Trophoblast cell (in vitro differentiated cells and primary cell): ENCODE measurements at regions not wholly inside any gene's neighbourhood (a gene's known extent, or its start where the extent isn't known, plus 50 kb on each side); places are given as distances from the start of the nearest gene placed in this dataset.

Source experiments
- DNase-seq, 2 donors: peaks; one replicate each; pipeline ENCODE4 v3.0.0-alpha.2; 2016
- H2AFZ ChIP-seq: 2 replicates; pipeline ENCODE4 v1.6.1; 2013; ENCODE audit warnings: low read length, moderate library complexity, mild to moderate bottlenecking; ENCODE audit not compliant: insufficient read depth, poor library complexity
- H2AK5ac ChIP-seq: 2 replicates; pipeline ENCODE4 v1.6.1; 2013; ENCODE audit warnings: mild to moderate bottlenecking, low read length
- H2BK120ac ChIP-seq: 2 replicates; pipeline ENCODE4 v1.6.1; 2013; ENCODE audit warnings: low read length, mild to moderate bottlenecking, moderate library complexity; ENCODE audit not compliant: insufficient read depth, poor library complexity
- H2BK12ac ChIP-seq: 2 replicates; pipeline ENCODE4 v1.6.1; 2013; ENCODE audit warnings: mild to moderate bottlenecking, low read length, moderate library complexity
- H2BK5ac ChIP-seq: 2 replicates; pipeline ENCODE4 v1.6.1; 2013; ENCODE audit warnings: low read length, low read depth, moderate library complexity, mild to moderate bottlenecking; ENCODE audit not compliant: poor library complexity
- H3K14ac ChIP-seq: 2 replicates; pipeline ENCODE4 v1.6.1; 2013; ENCODE audit warnings: mild to moderate bottlenecking, low read length
- H3K18ac ChIP-seq: 2 replicates; pipeline ENCODE4 v1.6.1; 2013; ENCODE audit warnings: mild to moderate bottlenecking, low read length
- H3K23ac ChIP-seq: 2 replicates; pipeline ENCODE4 v1.6.1; 2013; ENCODE audit warnings: low read length
- H3K27ac ChIP-seq: 2 replicates; pipeline ENCODE4 v1.5.1; 2013; ENCODE audit warnings: low read depth, mild to moderate bottlenecking, inconsistent platforms, low read length, moderate library complexity
- H3K27me3 ChIP-seq: 2 replicates; pipeline ENCODE4 v1.6.1; 2013; ENCODE audit warnings: inconsistent platforms, mild to moderate bottlenecking, low read length, moderate library complexity; ENCODE audit not compliant: insufficient read depth
- H3K36me3 ChIP-seq, 2 experiments: 1 replicate in 1 of 2; 2 replicates in 1 of 2; pipeline ENCODE4 v1.6.1; 2013; ENCODE audit warnings: low read length in 2 of 2, mild to moderate bottlenecking in 2 of 2, moderate library complexity in 1 of 2; ENCODE audit not compliant: insufficient read depth in 2 of 2, control insufficient read depth in 1 of 2
- H3K4ac ChIP-seq: 2 replicates; pipeline ENCODE4 v1.6.1; 2013; ENCODE audit warnings: low read depth, mild to moderate bottlenecking, low read length, moderate library complexity
- H3K4me1 ChIP-seq, 2 experiments: 1 replicate in 1 of 2; 2 replicates in 1 of 2; pipeline ENCODE4 v1.6.1; 2013; ENCODE audit warnings: low read length in 2 of 2, mild to moderate bottlenecking in 2 of 2, moderate library complexity in 1 of 2; ENCODE audit not compliant: insufficient read depth in 2 of 2, control insufficient read depth in 1 of 2
- H3K4me2 ChIP-seq: 2 replicates; pipeline ENCODE4 v1.6.1; 2013; ENCODE audit warnings: inconsistent platforms, mild to moderate bottlenecking, low read length, moderate library complexity
- H3K4me3 ChIP-seq: 2 replicates; pipeline ENCODE4 v1.5.1; 2013; ENCODE audit warnings: mild to moderate bottlenecking, low read depth, low read length, inconsistent platforms
- H3K79me1 ChIP-seq: one replicate; pipeline ENCODE4 v1.6.1; 2013; ENCODE audit warnings: low read length
- H3K79me2 ChIP-seq: 2 replicates; pipeline ENCODE4 v1.6.1; 2013; ENCODE audit warnings: low read length, mild to moderate bottlenecking; ENCODE audit not compliant: control insufficient read depth, insufficient read depth, poor library complexity
- H3K9ac ChIP-seq: 2 replicates; pipeline ENCODE4 v1.6.1; 2013; ENCODE audit warnings: mild to moderate bottlenecking, low read length
- H3K9me3 ChIP-seq: 2 replicates; pipeline ENCODE4 v1.6.1; 2013; ENCODE audit warnings: low read depth, mild to moderate bottlenecking, control low read depth, inconsistent platforms, low read length; ENCODE audit not compliant: insufficient read depth
- H4K12ac ChIP-seq: 2 replicates; pipeline ENCODE4 v1.6.1; 2013; ENCODE audit warnings: low read depth, mild to moderate bottlenecking, low read length, moderate library complexity
- H4K8ac ChIP-seq: 2 replicates; pipeline ENCODE4 v1.6.1; 2013; ENCODE audit warnings: low read depth, mild to moderate bottlenecking, low read length, moderate library complexity
- H4K91ac ChIP-seq: one replicate; pipeline ENCODE4 v1.6.1; 2013; ENCODE audit warnings: low read depth, mild to moderate bottlenecking, low read length, moderate library complexity
- WGBS: extraction: QIAGEN DNeasy Blood & Tissue Kit; methylation state at CpG from one replicate; pipeline ENCODE4 v1.1.7; 2013; ENCODE audit warnings: missing lambda C conversion rate; ENCODE audit not compliant: insufficient read length, insufficient coverage; ENCODE audit errors: extremely low coverage; 5-methylcytosine and 5-hydroxymethylcytosine counted together

DNA sequence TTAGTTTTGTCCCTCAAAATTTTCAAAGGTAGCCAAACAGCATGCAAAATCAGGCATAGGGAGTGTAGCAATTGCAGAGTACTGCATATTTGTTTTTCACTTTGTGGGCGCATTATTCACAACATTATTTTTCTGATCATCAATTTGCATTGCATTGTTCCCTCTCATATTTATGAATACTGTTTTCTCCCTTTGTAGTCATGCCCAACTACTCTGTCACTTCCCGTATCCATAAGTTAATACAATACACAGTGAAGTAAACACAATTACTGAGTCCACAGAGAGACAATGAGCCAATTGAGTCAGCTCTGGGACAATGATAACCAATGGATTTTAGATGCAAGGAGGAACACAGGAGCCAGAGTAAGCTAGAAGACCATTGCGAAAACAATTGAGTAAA, 944.0 kb upstream of the ADGRL4 start:
- Histone ChIP-seq H3K4me1 (no peaks in the 10 kb centered on the region), H3K9ac (no peak overlapping the region), H3K79me2 (no peaks in the 10 kb centered on the region), H2BK5ac (no peak overlapping the region), H2AK5ac (no peak overlapping the region), H3K79me1 (no peaks in the 10 kb centered on the region), H4K12ac (no peak overlapping the region), H3K23ac (no peak overlapping the region), H4K8ac (no peak overlapping the region), H3K4ac (no peak overlapping the region), H3K4me3 (no peak overlapping the region), H2BK12ac (no peak overlapping the region), H2AFZ (no peak overlapping the region), H3K18ac (no peak overlapping the region), H3K27ac (no peak overlapping the region), H3K4me2 (no peak overlapping the region), H2BK120ac (no peak overlapping the region), H4K91ac (no peak overlapping the region), H3K14ac (no peak overlapping the region), H3K36me3 (no peaks in the 10 kb centered on the region), H3K9me3 (no peaks in the 10 kb centered on the region), H3K27me3 (no peaks in the 10 kb centered on the region)
- no peak for DNase-seq
- no CpG with 5 or more reads among the region's 3 CpGs for WGBS

DNA sequence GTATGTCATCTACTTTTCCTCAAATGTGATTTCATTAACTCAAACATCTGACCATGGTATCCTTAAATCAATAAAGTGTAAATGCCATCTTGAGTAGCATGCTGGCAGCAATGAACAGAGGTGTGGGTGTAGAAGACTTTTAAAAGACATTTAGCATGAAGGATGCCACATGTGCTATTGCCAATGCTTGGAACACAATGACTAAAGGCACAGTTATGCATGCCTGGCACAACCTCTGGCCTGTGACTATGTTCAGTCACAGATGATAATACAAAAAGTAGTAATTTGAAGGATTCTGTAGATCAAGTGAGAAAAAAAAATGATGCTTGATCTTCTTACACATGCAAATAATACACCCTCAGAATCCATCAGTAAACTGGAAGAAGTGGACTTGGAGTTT, 938.9 kb upstream of the ADGRL4 start:
- no peak overlapping the region for H3K27ac ChIP-seq
- H3K4ac ChIP-seq: no peak overlapping the region
- H3K36me3 ChIP-seq: no peaks in the 10 kb centered on the region
- no peaks in the 10 kb centered on the region for H3K27me3 ChIP-seq
- H3K18ac ChIP-seq: no peak overlapping the region
- no peak overlapping the region for H3K4me3 ChIP-seq
- H3K9ac ChIP-seq: no peak overlapping the region
- H2BK120ac ChIP-seq: no peak overlapping the region
- H4K8ac ChIP-seq: no peak overlapping the region
- H3K4me1 ChIP-seq: no peaks in the 10 kb centered on the region
- no peak overlapping the region for H3K4me2 ChIP-seq
- no peak overlapping the region for H4K91ac ChIP-seq
- H2AFZ ChIP-seq: no peak overlapping the region
- H3K9me3 ChIP-seq: no peaks in the 10 kb centered on the region
- H3K14ac ChIP-seq: no peak overlapping the region
- H3K23ac ChIP-seq: no peak overlapping the region
- DNase-seq: no peak
- H3K79me2 ChIP-seq: no peaks in the 10 kb centered on the region
- H4K12ac ChIP-seq: no peak overlapping the region
- H2AK5ac ChIP-seq: no peak overlapping the region
- H3K79me1 ChIP-seq: no peaks in the 10 kb centered on the region
- no peak overlapping the region for H2BK5ac ChIP-seq
- H2BK12ac ChIP-seq: no peak overlapping the region

DNA sequence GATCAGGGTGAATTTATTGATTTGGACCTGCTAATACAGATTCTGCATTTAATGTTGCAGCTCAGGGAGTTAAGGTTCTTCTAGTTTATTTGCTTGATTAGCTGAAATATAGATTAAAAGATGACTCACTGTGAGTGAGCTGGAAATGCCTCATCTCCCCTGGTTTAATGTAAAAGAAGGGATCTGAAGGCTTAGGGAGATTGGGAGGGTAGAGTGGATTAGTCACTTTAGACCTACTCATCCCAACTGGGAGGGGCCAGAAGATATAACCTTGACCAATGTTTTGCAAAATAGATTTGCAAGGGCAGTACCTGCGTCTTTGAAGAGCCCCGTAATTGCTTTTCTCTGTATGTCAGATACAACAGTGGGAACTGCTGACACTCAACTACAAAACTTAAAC, 922.8 kb upstream of the ADGRL4 start:
- H3K9ac ChIP-seq: no peak overlapping the region
- no peak overlapping the region for H3K23ac ChIP-seq
- H2BK5ac ChIP-seq: no peak overlapping the region
- no peak overlapping the region for H3K4me2 ChIP-seq
- H3K27ac ChIP-seq: no peak overlapping the region
- H3K4ac ChIP-seq: no peak overlapping the region
- no peaks in the 10 kb centered on the region for H3K27me3 ChIP-seq
- no peak overlapping the region for H4K8ac ChIP-seq
- H2AK5ac ChIP-seq: no peak overlapping the region
- no peak overlapping the region for H3K4me3 ChIP-seq
- peaks cover under 1% of the 10 kb centered on the region for H3K9me3 ChIP-seq
- H2AFZ ChIP-seq: no peak overlapping the region
- H3K18ac ChIP-seq: no peak overlapping the region
- no peaks in the 10 kb centered on the region for H3K36me3 ChIP-seq
- H4K12ac ChIP-seq: no peak overlapping the region
- H3K79me1 ChIP-seq: no peaks in the 10 kb centered on the region
- no peak overlapping the region for H4K91ac ChIP-seq
- no peaks in the 10 kb centered on the region for H3K4me1 ChIP-seq
- no peak overlapping the region for H3K14ac ChIP-seq
- no peak for DNase-seq
- H2BK12ac ChIP-seq: no peak overlapping the region
- H3K79me2 ChIP-seq: no peaks in the 10 kb centered on the region
- no CpG with 5 or more reads among the region's 2 CpGs for WGBS
- no peak overlapping the region for H2BK120ac ChIP-seq

DNA sequence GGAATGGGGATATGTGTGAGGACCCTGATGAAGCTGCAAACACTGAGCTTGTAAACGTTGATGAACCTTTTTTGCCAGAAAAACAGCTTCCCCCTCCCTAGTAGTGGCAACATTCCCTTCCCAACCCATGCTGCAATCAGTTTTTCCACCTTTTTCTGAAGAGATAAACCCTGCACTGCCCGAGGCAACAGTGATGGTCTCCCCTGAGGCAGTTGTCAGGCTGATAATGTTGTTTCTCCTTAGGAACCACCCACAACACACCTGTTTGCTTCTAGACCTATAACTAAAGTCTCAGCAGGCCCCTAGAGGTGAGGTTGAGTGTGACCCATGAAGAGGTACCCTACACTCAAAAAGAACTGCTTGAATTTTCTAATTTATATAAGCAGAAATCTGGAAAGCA, 922.4 kb upstream of the ADGRL4 start:
- no peak overlapping the region for H4K91ac ChIP-seq
- WGBS: no CpG with 5 or more reads among the region's 2 CpGs
- no peaks in the 10 kb centered on the region for H3K36me3 ChIP-seq
- no peak overlapping the region for H2BK120ac ChIP-seq
- H3K14ac ChIP-seq: no peak overlapping the region
- peak; percentile 51 to 75 for DNase-seq
- H2BK5ac ChIP-seq: no peak overlapping the region
- H3K18ac ChIP-seq: no peak overlapping the region
- H3K9ac ChIP-seq: no peak overlapping the region
- H2AFZ ChIP-seq: no peak overlapping the region
- H3K27ac ChIP-seq: no peak overlapping the region
- peaks cover 4% of the 10 kb centered on the region for H3K9me3 ChIP-seq
- H3K4me1 ChIP-seq: no peaks in the 10 kb centered on the region
- no peak overlapping the region for H2AK5ac ChIP-seq
- H3K79me2 ChIP-seq: no peaks in the 10 kb centered on the region
- no peak overlapping the region for H4K12ac ChIP-seq
- no peak overlapping the region for H3K4me3 ChIP-seq
- no peaks in the 10 kb centered on the region for H3K79me1 ChIP-seq
- no peak overlapping the region for H4K8ac ChIP-seq
- H3K27me3 ChIP-seq: no peaks in the 10 kb centered on the region
- H3K4me2 ChIP-seq: no peak overlapping the region
- H3K4ac ChIP-seq: no peak overlapping the region
- H3K23ac ChIP-seq: no peak overlapping the region
- no peak overlapping the region for H2BK12ac ChIP-seq
